Adipocyte (in vitro differentiated cells): ENCODE measurements at regions not wholly inside any gene's neighbourhood (a gene's known extent, or its start where the extent isn't known, plus 50 kb on each side); places are given as distances from the start of the nearest gene placed in this dataset.

Experiments used
- DNase-seq: peaks from one replicate; pipeline ENCODE4 v3.0.0-alpha.2; 2015; ENCODE audit warnings: low read depth
- H3K27me3 ChIP-seq: replicated peaks from 2 replicates; pipeline ENCODE4 v1.7.0; 2013; ENCODE audit warnings: mild to moderate bottlenecking, low read length, moderate library complexity; ENCODE audit not compliant: control insufficient read depth, insufficient read depth
- H3K36me3 ChIP-seq: 2 replicates; pipeline ENCODE4 v1.7.0; 2013; ENCODE audit warnings: low read length, mild to moderate bottlenecking, moderate library complexity; ENCODE audit not compliant: control insufficient read depth, insufficient read depth, severe bottlenecking
- H3K4me1 ChIP-seq: 2 replicates; pipeline ENCODE4 v1.7.0; 2013; ENCODE audit warnings: mild to moderate bottlenecking, low read length, moderate library complexity; ENCODE audit not compliant: control insufficient read depth, insufficient read depth
- H3K4me3 ChIP-seq: 2 replicates; pipeline ENCODE4 v1.7.0; 2013; ENCODE audit warnings: mild to moderate bottlenecking, low read length, moderate library complexity
- H3K9ac ChIP-seq: 2 replicates; pipeline ENCODE4 v1.7.0; 2013; ENCODE audit warnings: mild to moderate bottlenecking, low read length, moderate library complexity
- H3K9me3 ChIP-seq: 2 replicates; pipeline ENCODE4 v1.7.0; 2013; ENCODE audit warnings: mild to moderate bottlenecking, low read length, moderate library complexity; ENCODE audit not compliant: control insufficient read depth

- Histone ChIP-seq H3K9ac (no peak overlapping the region), H3K4me3 (no peak overlapping the region), H3K4me1 (peaks cover 3% of the 10 kb centered on the region), H3K36me3 (no peaks in the 10 kb centered on the region), H3K9me3 (peaks cover 15% of the 10 kb centered on the region), H3K27me3 (peaks cover 35% of the 10 kb centered on the region)
- DNase-seq, result no peak
These were observed 195.2 kb downstream of the IRX5 start for GRCh38 chr16:55125818-55126385.

GRCh38 chr16:55126456-55126855, 195.8 kb downstream of the IRX5 start:
- DNase-seq, result no peak
- Histone ChIP-seq H3K4me1 (no peaks in the 10 kb centered on the region), H3K36me3 (no peaks in the 10 kb centered on the region), H3K4me3 (no peak overlapping the region), H3K9ac (no peak overlapping the region), H3K27me3 (peaks cover 32% of the 10 kb centered on the region), H3K9me3 (peaks cover 15% of the 10 kb centered on the region)

DNA sequence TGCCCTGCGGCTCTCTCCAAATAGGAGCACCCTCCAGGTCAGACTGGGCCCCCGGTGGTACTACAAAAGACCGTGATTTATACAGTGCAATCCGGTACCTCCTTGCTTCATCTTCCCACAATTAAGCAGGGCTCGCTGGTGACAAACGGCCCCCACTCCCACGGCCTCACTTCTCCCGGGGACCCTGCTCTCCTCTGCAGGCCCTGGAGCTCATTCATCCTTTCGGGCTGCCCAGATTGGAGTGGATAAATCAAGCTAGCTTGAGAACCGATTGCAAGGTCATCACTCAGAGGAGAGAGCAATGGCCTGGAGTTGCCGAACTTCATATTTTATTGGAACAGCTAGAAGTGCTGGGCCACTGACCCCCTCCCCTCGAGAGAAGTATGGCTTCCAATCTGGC, 193.5 kb upstream of the IRX6 start:
- Histone ChIP-seq H3K9ac (no peak overlapping the region), H3K9me3 (no peaks in the 10 kb centered on the region), H3K4me1 (no peaks in the 10 kb centered on the region), H3K27me3 (peaks cover 20% of the 10 kb centered on the region), H3K4me3 (no peak overlapping the region), H3K36me3 (no peaks in the 10 kb centered on the region)
- DNase-seq, result no peak

GRCh38 chr16:55130911-55131310, 193.1 kb upstream of the IRX6 start:
- H3K27me3 ChIP-seq, result peaks cover 19% of the 10 kb centered on the region
- H3K9ac ChIP-seq, result no peak overlapping the region
- H3K4me1 ChIP-seq, result no peaks in the 10 kb centered on the region
- no peaks in the 10 kb centered on the region for H3K36me3 ChIP-seq
- no peaks in the 10 kb centered on the region for H3K9me3 ChIP-seq
- no peak for DNase-seq
- H3K4me3 ChIP-seq, result no peak overlapping the region

GRCh38 chr16:55133654-55134053, 190.3 kb upstream of the IRX6 start:
- DNase-seq, result no peak
- H3K4me1 ChIP-seq, result no peaks in the 10 kb centered on the region
- no peak overlapping the region for H3K4me3 ChIP-seq
- peaks cover 14% of the 10 kb centered on the region for H3K27me3 ChIP-seq
- no peaks in the 10 kb centered on the region for H3K36me3 ChIP-seq
- H3K9me3 ChIP-seq, result no peaks in the 10 kb centered on the region
- no peak overlapping the region for H3K9ac ChIP-seq

DNA sequence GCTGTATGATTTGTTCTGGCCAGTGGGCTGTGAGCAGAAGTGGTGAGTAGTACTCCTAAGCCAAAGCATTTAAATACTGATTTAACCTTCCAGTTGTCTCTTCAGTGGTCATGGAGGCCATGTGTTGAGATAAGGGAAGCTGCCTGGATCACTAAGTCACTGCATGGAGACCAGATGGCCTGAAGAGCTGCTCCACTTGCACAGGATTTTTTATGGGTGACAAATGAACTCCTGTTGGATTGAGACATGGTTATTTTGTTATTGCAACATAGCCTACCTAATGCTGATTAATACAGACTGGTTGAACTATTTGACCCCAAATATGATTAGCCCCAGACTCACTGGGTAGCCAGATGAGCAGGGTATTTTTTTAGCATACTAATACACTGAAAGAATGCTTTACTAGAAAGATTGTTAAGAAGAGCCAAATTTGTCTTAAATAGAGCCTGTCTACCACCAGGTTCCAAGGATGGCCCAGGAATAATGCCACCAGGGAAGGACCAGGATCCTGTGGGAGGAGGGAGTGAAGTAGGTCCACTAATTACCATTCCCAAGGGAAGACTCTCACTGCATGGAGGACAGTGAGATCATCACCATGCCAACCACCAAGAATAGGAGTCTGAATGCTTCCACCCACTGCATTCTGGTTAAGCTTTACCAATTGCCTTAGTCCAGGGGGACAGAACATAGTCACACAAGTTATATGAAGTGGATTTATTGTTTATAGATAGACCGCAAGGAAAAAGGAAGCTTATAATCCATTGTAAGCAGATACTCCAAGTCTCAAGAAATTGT, 187.4 kb upstream of the IRX6 start:
- Histone ChIP-seq H3K36me3 (no peaks in the 10 kb centered on the region), H3K4me1 (no peaks in the 10 kb centered on the region), H3K27me3 (peaks cover 20% of the 10 kb centered on the region), H3K9ac (no peak overlapping the region), H3K9me3 (no peaks in the 10 kb centered on the region), H3K4me3 (no peak overlapping the region)
- no peak for DNase-seq

- Histone ChIP-seq H3K9me3 (no peaks in the 10 kb centered on the region), H3K4me3 (no peak overlapping the region), H3K4me1 (no peaks in the 10 kb centered on the region), H3K36me3 (no peaks in the 10 kb centered on the region), H3K27me3 (peaks cover 20% of the 10 kb centered on the region), H3K9ac (no peak overlapping the region)
- DNase-seq, result no peak
These were observed 185.7 kb upstream of the IRX6 start for GRCh38 chr16:55138298-55138697.

GRCh38 chr16:55142405-55142804, 181.6 kb upstream of the IRX6 start:
- peaks cover 6% of the 10 kb centered on the region for H3K9me3 ChIP-seq
- H3K36me3 ChIP-seq, result no peaks in the 10 kb centered on the region
- H3K9ac ChIP-seq, result no peak overlapping the region
- no peak overlapping the region for H3K4me3 ChIP-seq
- no peak for DNase-seq
- H3K27me3 ChIP-seq, result peaks cover 14% of the 10 kb centered on the region
- no peaks in the 10 kb centered on the region for H3K4me1 ChIP-seq

DNA sequence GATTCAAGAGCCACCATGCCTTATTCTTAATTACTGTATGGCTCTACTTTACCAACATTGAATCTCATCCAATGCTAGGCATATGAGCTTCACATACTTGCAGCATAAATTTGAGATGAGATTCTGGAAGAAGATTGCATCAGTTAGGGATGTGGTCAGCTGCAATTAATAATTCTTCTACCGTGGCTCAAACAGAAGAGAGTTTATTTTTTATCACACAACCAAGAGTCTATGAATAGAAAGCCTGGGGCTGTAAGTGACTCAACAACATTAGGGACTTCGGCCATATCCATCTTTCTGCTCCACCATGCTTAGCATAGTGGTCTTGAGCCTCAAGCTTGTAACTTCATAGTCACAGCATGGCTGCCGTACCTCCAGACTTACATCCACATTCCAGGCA, 179.4 kb upstream of the IRX6 start:
- no peaks in the 10 kb centered on the region for H3K36me3 ChIP-seq

DNA sequence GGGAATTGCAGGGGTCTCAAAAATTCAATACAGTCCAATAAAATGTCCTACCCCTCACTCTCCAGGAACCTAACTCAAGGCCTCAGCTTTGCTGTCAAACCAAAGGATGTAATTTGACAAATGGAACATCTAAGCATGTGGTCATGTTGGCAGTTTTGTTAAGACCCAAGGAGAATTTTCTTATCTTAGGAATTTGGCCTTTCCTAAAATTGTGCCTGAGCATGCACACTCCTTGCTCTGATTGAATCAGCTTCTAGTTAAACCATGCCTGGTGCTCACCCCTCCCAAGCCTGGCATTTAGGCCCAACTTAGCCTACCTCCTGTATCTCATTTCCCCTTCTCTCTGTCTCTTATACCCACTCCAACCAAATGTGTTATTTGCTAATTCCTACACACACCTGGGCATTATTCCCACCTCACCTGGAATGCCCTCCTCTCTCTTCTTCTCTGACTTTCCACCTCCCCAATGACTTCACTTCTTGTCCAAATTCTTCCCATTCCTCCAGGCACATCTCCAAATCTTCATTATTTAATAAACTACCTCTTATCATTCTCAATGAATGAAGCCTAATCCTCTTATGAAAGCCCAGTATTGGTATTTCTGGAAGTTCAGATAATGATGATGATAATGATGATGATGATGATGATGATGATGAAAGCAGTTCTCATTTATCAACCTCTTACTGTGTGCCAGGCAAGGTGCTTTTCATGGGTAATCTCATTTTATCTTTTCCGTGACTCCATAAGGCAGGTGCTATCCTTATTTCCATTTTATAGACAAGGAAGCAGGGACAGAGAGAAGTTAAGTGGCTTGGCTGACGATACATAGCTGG, 178.0 kb upstream of the IRX6 start:
- no peak overlapping the region for H3K4me3 ChIP-seq
- H3K4me1 ChIP-seq, result no peaks in the 10 kb centered on the region
- H3K9ac ChIP-seq, result no peak overlapping the region
- H3K36me3 ChIP-seq, result no peaks in the 10 kb centered on the region
- peaks cover 4% of the 10 kb centered on the region for H3K27me3 ChIP-seq
- no peak for DNase-seq
- H3K9me3 ChIP-seq, result peaks cover 6% of the 10 kb centered on the region

More for the DNA sequence above, 179.4 kb upstream of the IRX6 start:
- peaks cover 6% of the 10 kb centered on the region for H3K9me3 ChIP-seq
- H3K4me1 ChIP-seq, result no peaks in the 10 kb centered on the region
- DNase-seq, result no peak
- no peak overlapping the region for H3K9ac ChIP-seq
- H3K27me3 ChIP-seq, result peaks cover 10% of the 10 kb centered on the region
- H3K4me3 ChIP-seq, result no peak overlapping the region

DNA sequence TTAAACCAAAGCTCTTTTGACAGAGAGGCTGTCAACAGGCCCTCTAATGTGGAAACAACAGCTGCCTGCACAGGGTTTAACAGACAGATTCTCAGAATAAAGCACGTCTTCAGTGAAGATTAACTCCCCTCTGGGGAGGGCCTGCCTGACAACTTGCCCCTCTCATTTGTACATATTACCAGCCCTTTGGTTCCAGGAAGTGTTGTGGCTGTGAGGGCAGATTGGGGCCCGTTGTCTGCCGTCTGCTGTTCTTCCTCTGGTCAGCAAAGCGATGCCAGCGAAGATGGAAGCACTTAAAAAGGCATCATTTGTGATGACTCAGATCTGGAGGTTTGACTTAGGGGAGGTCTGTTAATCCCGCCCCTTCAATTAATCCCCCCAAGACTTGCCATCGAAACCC, 177.0 kb upstream of the IRX6 start:
- Histone ChIP-seq H3K9me3 (peaks cover 6% of the 10 kb centered on the region), H3K36me3 (no peaks in the 10 kb centered on the region), H3K9ac (no peak overlapping the region), H3K4me3 (no peak overlapping the region), H3K27me3 (peaks cover 10% of the 10 kb centered on the region), H3K4me1 (no peaks in the 10 kb centered on the region)
- DNase-seq, result no peak
